ENCODE measurements at regions not wholly inside any gene's neighbourhood (a gene's known extent, or its start where the extent isn't known, plus 50 kb on each side); places are given as distances from the start of the nearest gene placed in this dataset.
A peak's percentile ranks its signal among the peaks of the same experiment; 100 is the strongest.

DNA sequence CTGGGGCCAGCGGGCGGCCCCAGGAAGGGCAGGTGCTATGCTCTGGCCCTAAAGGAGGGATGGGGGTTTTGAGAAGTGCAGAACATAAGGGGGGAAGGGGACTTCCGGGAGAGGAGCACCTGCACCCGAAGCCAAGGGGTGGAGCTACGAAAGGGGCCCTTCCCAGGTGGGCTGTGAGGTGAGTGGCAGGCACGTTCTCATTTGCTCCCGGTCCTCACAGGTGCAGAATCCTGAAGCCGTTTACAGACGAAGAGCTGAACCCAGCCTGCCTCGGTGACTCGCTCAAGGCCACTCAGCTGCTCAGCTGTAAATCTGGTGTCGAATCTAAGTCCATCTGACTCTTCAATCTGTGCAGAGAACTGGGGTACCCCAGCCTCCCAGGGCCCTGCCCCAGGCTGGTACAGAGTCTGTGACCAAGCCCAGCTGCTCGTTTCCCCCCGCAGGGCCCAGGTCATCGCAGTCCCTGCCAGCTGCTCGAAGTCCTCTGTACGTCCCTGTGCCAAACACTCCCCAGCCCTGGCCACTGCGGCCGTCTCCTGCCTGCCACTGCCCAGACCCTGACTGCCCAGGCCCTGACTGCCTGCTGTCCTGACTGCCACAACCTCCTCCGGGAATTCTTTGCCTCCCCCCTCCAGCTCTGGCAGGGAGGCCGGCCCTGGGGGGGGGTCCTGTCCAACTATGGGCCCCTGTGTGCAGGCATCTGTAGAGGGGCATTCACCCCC is 53.8 kb upstream of the RXRA start:
- Histone ChIP-seq H3K79me2 (ENCODE audit: control insufficient read depth, low read length) (no peaks in the 10 kb centered on the region), H3K27ac (ENCODE audit: low read depth, low read length) (no peak overlapping the region), H3F3A (ENCODE audit: control insufficient read depth, insufficient read depth) (no peaks in the 10 kb centered on the region), H3K9me3 (ENCODE audit: control insufficient read depth, insufficient read depth, low read length) (no peaks in the 10 kb centered on the region), H3K27me3 (ENCODE audit: control insufficient read depth, low read length) (no peaks in the 10 kb centered on the region), H3K4me1 (ENCODE audit: control insufficient read depth, low read length) (no peaks in the 10 kb centered on the region), H3K4me3 (ENCODE audit: low read length) (no peak overlapping the region), H3K9me2 (replicated peaks; ENCODE audit: control insufficient read depth, low read length) (no peaks in the 10 kb centered on the region), H3K36me3 (ENCODE audit: control insufficient read depth, low read length) (no peaks in the 10 kb centered on the region), H4K20me1 (ENCODE audit: control insufficient read depth, insufficient read depth, low read depth, low read length) (no peaks in the 10 kb centered on the region), H3K4me2 (ENCODE audit: low read length) (no peak overlapping the region)
- TF ChIP-seq, protein P1, sequence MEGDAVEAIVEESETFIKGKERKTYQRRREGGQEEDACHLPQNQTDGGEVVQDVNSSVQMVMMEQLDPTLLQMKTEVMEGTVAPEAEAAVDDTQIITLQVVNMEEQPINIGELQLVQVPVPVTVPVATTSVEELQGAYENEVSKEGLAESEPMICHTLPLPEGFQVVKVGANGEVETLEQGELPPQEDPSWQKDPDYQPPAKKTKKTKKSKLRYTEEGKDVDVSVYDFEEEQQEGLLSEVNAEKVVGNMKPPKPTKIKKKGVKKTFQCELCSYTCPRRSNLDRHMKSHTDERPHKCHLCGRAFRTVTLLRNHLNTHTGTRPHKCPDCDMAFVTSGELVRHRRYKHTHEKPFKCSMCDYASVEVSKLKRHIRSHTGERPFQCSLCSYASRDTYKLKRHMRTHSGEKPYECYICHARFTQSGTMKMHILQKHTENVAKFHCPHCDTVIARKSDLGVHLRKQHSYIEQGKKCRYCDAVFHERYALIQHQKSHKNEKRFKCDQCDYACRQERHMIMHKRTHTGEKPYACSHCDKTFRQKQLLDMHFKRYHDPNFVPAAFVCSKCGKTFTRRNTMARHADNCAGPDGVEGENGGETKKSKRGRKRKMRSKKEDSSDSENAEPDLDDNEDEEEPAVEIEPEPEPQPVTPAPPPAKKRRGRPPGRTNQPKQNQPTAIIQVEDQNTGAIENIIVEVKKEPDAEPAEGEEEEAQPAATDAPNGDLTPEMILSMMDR (IDR thresholded peaks at IDR 0.05; ENCODE audit: low read depth, low read length, poor library complexity, severe bottlenecking), result no peak
- TF ChIP-seq EZH2phosphoT487 (IDR thresholded peaks at IDR 0.05; ENCODE audit: borderline replicate concordance, low read length), result no peak

GRCh38 chr9:134273647-134274046 is 52.6 kb upstream of the RXRA start:
- no peaks in the 10 kb centered on the region for H3K27me3 ChIP-seq (ENCODE audit: control insufficient read depth, low read length)
- H3K27ac ChIP-seq (ENCODE audit: low read depth, low read length), result no peak overlapping the region
- H3F3A ChIP-seq (ENCODE audit: control insufficient read depth, insufficient read depth), result no peaks in the 10 kb centered on the region
- no peaks in the 10 kb centered on the region for H3K4me1 ChIP-seq (ENCODE audit: control insufficient read depth, low read length)
- H3K79me2 ChIP-seq (ENCODE audit: control insufficient read depth, low read length), result no peaks in the 10 kb centered on the region
- no peaks in the 10 kb centered on the region for H3K9me2 ChIP-seq (replicated peaks; ENCODE audit: control insufficient read depth, low read length)
- no peak overlapping the region for H3K4me2 ChIP-seq (ENCODE audit: low read length)
- peaks cover 3% of the 10 kb centered on the region for H3K9me3 ChIP-seq (ENCODE audit: control insufficient read depth, insufficient read depth, low read length)
- no peaks in the 10 kb centered on the region for H4K20me1 ChIP-seq (ENCODE audit: control insufficient read depth, insufficient read depth, low read depth, low read length)
- TF ChIP-seq, protein P1 (IDR thresholded peaks at IDR 0.05; ENCODE audit: low read depth, low read length, poor library complexity, severe bottlenecking), result no peak
- no peak for TF ChIP-seq EZH2phosphoT487 (IDR thresholded peaks at IDR 0.05; ENCODE audit: borderline replicate concordance, low read length)
- H3K4me3 ChIP-seq (ENCODE audit: low read length), result no peak overlapping the region
- no peaks in the 10 kb centered on the region for H3K36me3 ChIP-seq (ENCODE audit: control insufficient read depth, low read length)

DNA sequence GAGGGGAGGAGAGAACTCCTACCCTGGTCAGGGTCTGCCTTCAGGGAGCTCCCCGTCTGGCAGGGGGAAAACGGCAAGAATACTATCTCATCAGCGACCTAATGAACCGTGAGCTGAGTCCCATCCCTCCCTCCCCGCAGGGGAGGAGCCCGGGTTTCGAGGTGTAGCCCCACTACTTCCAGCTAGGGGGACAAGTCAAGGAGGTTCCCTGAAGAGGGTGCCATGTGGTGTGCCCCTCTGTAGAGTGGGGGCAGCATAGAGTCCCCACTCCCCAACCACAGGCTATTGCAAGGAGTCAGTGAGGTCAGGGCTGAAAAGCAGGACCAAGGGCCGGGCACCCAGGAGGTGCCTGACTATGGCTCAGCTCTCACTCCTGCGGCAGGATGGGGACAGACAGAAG is 50.9 kb upstream of the RXRA start:
- H4K20me1 ChIP-seq (ENCODE audit: control insufficient read depth, insufficient read depth, low read depth, low read length), result no peaks in the 10 kb centered on the region
- H3F3A ChIP-seq (ENCODE audit: control insufficient read depth, insufficient read depth), result no peaks in the 10 kb centered on the region
- H3K4me1 ChIP-seq (ENCODE audit: control insufficient read depth, low read length), result no peaks in the 10 kb centered on the region
- no peak overlapping the region for H3K4me2 ChIP-seq (ENCODE audit: low read length)
- no peaks in the 10 kb centered on the region for H3K79me2 ChIP-seq (ENCODE audit: control insufficient read depth, low read length)
- H3K9me3 ChIP-seq (ENCODE audit: control insufficient read depth, insufficient read depth, low read length), result peaks cover 3% of the 10 kb centered on the region
- H3K9me2 ChIP-seq (replicated peaks; ENCODE audit: control insufficient read depth, low read length), result no peaks in the 10 kb centered on the region
- TF ChIP-seq EZH2phosphoT487 (IDR thresholded peaks at IDR 0.05; ENCODE audit: borderline replicate concordance, low read length), result no peak
- TF ChIP-seq, protein P1 (IDR thresholded peaks at IDR 0.05; ENCODE audit: low read depth, low read length, poor library complexity, severe bottlenecking), result peak; percentile 17
- no peak overlapping the region for H3K27ac ChIP-seq (ENCODE audit: low read depth, low read length)
- no peaks in the 10 kb centered on the region for H3K36me3 ChIP-seq (ENCODE audit: control insufficient read depth, low read length)
- no peaks in the 10 kb centered on the region for H3K27me3 ChIP-seq (ENCODE audit: control insufficient read depth, low read length)
- no peak overlapping the region for H3K4me3 ChIP-seq (ENCODE audit: low read length)

Data from DOHH2 (cell line).